Naive thymus-derived CD4-positive, alpha-beta T cell (primary cell): ENCODE measurements at regions not wholly inside any gene's neighbourhood (a gene's known extent, or its start where the extent isn't known, plus 50 kb on each side); places are given as distances from the start of the nearest gene placed in this dataset.
"Not testable (repeated sequence)": the region's sequence is repeated elsewhere in the genome, so short reads cannot be mapped to it uniquely, and the experiment has no call there.

Source experiments
- ATAC-seq: fragments of 150-1000 bp; cut with Tn5 transposase; 2 replicates; pipeline ENCODE4 v1.10.0; 2021; ENCODE audit warnings: mild to moderate bottlenecking, moderate library complexity
- CTCF ChIA-PET: fragments of 350-600 bp; sonication (Branson Sonifier 250); formaldehyde crosslinking; loops from one replicate; lab custom pipeline; 2021; ENCODE audit warnings: antibody characterized with exemption; lab: Charles Lee
- POLR2A ChIA-PET: fragments of 350-600 bp; sonication (Branson Sonifier 250); formaldehyde crosslinking; loops from one replicate; lab custom pipeline; 2021; ENCODE audit warnings: antibody characterized with exemption, inconsistent platforms; lab: Charles Lee
- DNase-seq, 9 donors: peaks; one replicate each; pipeline versions ENCODE4 v3.0.0 to v3.0.0-alpha.2; 2020 to 2022; ENCODE audit warnings: mixed read lengths in 1 of 9
- H3K27ac ChIP-seq: one replicate; pipeline ENCODE4 v1.7.0; 2013; ENCODE audit warnings: mild to moderate bottlenecking, low read depth, low read length, moderate library complexity
- H3K27me3 ChIP-seq, 2 donors: one replicate each; pipeline ENCODE4 v1.7.0; 2013; ENCODE audit warnings: low read length in 2 of 2, mild to moderate bottlenecking in 2 of 2, moderate library complexity in 2 of 2; ENCODE audit not compliant: control insufficient read depth in 2 of 2, insufficient read depth in 2 of 2
- H3K36me3 ChIP-seq, 3 experiments: 1 replicate in 2 of 3; 2 replicates in 1 of 3; pipeline ENCODE4 v1.7.0; 2013; ENCODE audit warnings: low read length in 3 of 3, mild to moderate bottlenecking in 3 of 3, moderate library complexity in 1 of 3; ENCODE audit not compliant: insufficient read depth in 3 of 3, control insufficient read depth in 2 of 3
- H3K4me1 ChIP-seq, 2 donors: one replicate each; pipeline ENCODE4 v1.7.0; 2013; ENCODE audit warnings: low read length in 2 of 2, mild to moderate bottlenecking in 2 of 2, moderate library complexity in 1 of 2; ENCODE audit not compliant: control insufficient read depth in 2 of 2, insufficient read depth in 2 of 2
- H3K4me3 ChIP-seq: 2 replicates; pipeline ENCODE4 v1.7.0; 2013; ENCODE audit warnings: mild to moderate bottlenecking, low read length
- H3K9me3 ChIP-seq, 3 experiments: 1 replicate in 2 of 3; 2 replicates in 1 of 3; pipeline ENCODE4 v1.7.0; 2013; ENCODE audit warnings: low read length in 3 of 3; ENCODE audit not compliant: control insufficient read depth in 2 of 3
- H3K27ac Mint-ChIP-seq, 9 donors: one replicate each; pipeline ENCODE4 v1.8.0; 2020 to 2022; ENCODE audit warnings: mixed read lengths in 9 of 9, mild to moderate bottlenecking in 8 of 9, moderate library complexity in 5 of 9, inconsistent platforms in 2 of 9
- H3K27me3 Mint-ChIP-seq, 5 donors: one replicate each; pipeline ENCODE4 v1.8.0; 2021 to 2022; ENCODE audit warnings: mixed read lengths in 5 of 5, mild to moderate bottlenecking in 1 of 5
- H3K36me3 Mint-ChIP-seq, 5 donors: one replicate each; pipeline ENCODE4 v1.8.0; 2020 to 2022; ENCODE audit warnings: mixed read lengths in 5 of 5, mild to moderate bottlenecking in 3 of 5, inconsistent platforms in 1 of 5
- H3K4me1 Mint-ChIP-seq, 7 donors: one replicate each; pipeline ENCODE4 v1.8.0; 2020 to 2022; ENCODE audit warnings: mixed read lengths in 7 of 7, mild to moderate bottlenecking in 3 of 7, inconsistent platforms in 1 of 7
- H3K4me3 Mint-ChIP-seq, 10 donors: one replicate each; pipeline ENCODE4 v1.8.0; 2020 to 2022; ENCODE audit warnings: mild to moderate bottlenecking in 10 of 10, mixed read lengths in 10 of 10, moderate library complexity in 6 of 10, inconsistent platforms in 2 of 10
- H3K9me3 Mint-ChIP-seq, 11 donors: one replicate each; pipeline ENCODE4 v1.8.0; 2020 to 2022; ENCODE audit warnings: mixed read lengths in 11 of 11, mild to moderate bottlenecking in 4 of 11, inconsistent platforms in 1 of 11, moderate library complexity in 1 of 11
- intact Hi-C, 2 donors: fragments of 100-400 bp; cut with micrococcal nuclease; formaldehyde crosslinking; loops; one replicate each; pipeline ENCODE4 v1.15.1; 2023

DNA sequence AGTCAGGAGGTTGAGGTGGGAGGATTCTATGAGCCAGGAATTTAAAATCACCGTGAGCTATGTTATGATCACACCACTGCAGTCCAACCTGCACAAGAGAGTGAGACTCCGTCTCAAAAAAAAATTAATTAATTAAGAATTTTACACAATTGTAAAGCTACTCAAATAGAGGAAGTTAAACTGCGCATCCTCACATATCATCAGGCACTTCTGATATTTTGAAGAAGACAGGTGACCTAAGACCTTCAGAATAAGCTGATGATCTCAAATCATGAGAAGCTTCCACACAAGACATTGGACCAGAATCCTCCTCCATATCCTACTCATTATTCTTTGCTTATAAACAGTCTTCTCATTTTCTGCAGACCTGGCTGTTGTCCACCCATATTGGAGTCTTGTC, 800.9 kb downstream of the TMEM121 start:
- ChIA-PET POLR2A (no interaction called here), CTCF (interaction anchor here (0.9 kb wide), 1 partner anchor 9 kb away, joined by 3 read pairs; no protein-coding TSS in a partner anchor)
- Mint-ChIP-seq H3K9me3 (no peaks in the 10 kb centered on the region), H3K4me3 (no peak overlapping the region), H3K4me1 (peaks cover 0 to 1% (median 0%) of the 10 kb centered on the region in 7 donors), H3K27ac (no peak overlapping the region), H3K36me3 (no peaks in the 10 kb centered on the region), H3K27me3 (peaks cover 15 to 41% (median 30%) of the 10 kb centered on the region in 5 donors)
- no peak for DNase-seq
- Histone ChIP-seq H3K4me3 (no peak overlapping the region), H3K27ac (no peak overlapping the region), H3K9me3 (no peaks in the 10 kb centered on the region), H3K4me1 (no peaks in the 10 kb centered on the region), H3K36me3 (no peaks in the 10 kb centered on the region), H3K27me3 (no peaks in the 10 kb centered on the region)
- intact Hi-C loops: loop anchor here in 1 of 2 donors (1.0 kb wide), 1 partner anchor 28 kb away; no protein-coding TSS in a partner anchor
- ATAC-seq: no peak

DNA sequence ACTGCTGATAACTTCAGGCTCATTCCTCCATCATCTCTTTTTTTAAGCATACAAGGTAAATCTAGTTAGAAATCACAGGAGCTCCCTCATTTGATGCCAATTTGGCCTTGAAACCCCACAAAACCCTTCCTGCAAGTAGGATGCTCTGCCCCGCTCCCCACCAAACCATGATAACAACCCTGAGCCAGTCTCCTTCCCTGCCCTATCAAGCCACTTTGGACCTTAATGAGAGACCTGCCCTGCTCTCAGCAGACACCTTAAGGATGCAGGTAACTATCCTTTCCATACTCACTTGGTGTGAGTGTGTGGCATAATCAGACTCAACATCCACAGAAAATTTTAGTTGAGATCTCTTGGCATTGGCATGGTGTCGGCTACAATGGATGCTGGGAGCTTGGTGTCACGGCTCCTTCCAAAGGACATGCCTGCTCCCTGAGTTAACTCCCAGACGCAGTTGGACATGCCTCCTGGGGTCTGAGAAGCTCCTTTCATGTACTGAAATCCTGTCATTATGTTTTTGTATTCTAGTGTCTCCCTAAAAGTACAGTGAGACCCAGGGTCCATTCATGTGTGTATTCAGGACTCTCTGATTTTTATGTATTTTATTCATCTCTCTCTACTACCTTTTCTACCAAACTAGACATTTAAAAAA, 801.4 kb downstream of the TMEM121 start:
- POLR2A ChIA-PET, H3K4me1 ChIP-seq, H3K9me3 Mint-ChIP-seq, H3K4me3 ChIP-seq, H3K4me1 Mint-ChIP-seq, ATAC-seq, H3K4me3 Mint-ChIP-seq, H3K27ac ChIP-seq, H3K27me3 ChIP-seq, H3K36me3 ChIP-seq, H3K9me3 ChIP-seq, H3K27ac Mint-ChIP-seq, DNase-seq, H3K36me3 Mint-ChIP-seq: not testable (repeated sequence)
- CTCF ChIA-PET: interaction anchor here (0.9 kb wide), 1 partner anchor 10 kb away, joined by 3 read pairs; no protein-coding TSS in a partner anchor
- H3K27me3 Mint-ChIP-seq: peaks cover 15 to 41% (median 28%) of the 10 kb centered on the region in 5 donors
- intact Hi-C loops: loop anchor here in 1 of 2 donors (1.0 kb wide), 1 partner anchor 27 kb away; no protein-coding TSS in a partner anchor

DNA sequence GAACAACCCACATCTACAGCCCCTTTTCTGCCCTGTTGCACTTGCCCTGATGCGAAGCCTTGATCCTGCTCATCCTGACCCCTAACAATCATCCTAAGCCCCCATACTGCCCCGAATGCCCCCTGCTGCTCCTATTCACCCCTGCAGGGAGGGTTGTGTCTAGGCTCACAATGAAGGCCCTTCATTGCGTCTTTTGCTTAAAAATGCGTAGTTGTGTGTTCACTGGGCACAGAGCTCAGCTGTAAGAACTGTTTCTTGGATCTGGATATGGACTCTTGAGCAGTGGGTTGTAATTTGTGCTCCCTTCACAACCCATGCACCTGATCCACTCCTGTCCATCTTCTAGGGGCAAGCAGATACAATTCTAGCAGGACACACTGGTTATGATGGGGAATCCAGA, 802.9 kb downstream of the TMEM121 start:
- intact Hi-C loops, POLR2A ChIA-PET, H3K27ac Mint-ChIP-seq, H3K4me3 ChIP-seq, H3K36me3 ChIP-seq, H3K4me3 Mint-ChIP-seq, H3K36me3 Mint-ChIP-seq, CTCF ChIA-PET, H3K9me3 ChIP-seq, H3K9me3 Mint-ChIP-seq, H3K27ac ChIP-seq, H3K4me1 Mint-ChIP-seq, H3K27me3 ChIP-seq, DNase-seq, ATAC-seq, H3K4me1 ChIP-seq: not testable (repeated sequence)
- peaks cover 9 to 51% (median 26%) of the 10 kb centered on the region in 5 donors for H3K27me3 Mint-ChIP-seq

DNA sequence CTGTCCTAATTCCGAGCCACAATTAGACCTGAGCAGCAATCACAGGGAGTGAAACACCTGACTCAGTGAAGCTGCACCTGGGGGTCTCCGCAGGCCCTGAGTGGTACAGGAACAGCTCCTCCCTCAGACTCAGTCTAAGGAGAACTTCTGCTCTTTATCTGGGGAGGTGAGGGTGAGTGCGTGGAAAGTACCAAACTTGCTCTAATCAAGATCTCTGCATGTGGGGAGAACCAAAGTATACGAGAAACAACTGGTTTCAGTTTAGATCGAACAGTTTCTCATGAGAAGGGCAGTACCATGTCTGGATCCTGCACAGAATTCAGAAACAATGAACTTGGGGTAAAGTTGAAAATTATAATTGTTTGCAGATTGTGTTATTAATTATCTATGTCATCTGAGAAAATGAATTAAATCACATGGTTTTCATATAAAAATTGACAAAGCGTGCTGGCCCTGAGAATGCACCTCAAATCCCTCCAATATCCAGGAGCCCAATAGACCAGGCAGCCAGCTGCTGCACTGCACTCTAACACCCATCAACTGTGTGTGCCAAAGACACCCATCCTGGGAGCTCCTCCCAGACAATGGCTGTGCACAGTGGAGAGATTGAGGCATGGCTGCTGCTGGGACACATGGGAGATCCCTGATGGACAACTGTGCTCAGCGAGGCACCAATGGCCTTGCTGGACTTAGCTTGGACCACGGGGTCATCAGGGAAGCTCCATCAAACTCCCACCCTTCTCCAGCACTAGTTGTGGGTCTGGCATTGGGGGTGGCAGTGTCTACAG, 803.8 kb downstream of the TMEM121 start:
- H3K36me3 Mint-ChIP-seq, H3K4me1 ChIP-seq, CTCF ChIA-PET, DNase-seq, H3K9me3 Mint-ChIP-seq, intact Hi-C loops, H3K9me3 ChIP-seq, H3K27ac Mint-ChIP-seq, H3K27me3 ChIP-seq, ATAC-seq, H3K4me3 Mint-ChIP-seq, H3K4me1 Mint-ChIP-seq, H3K4me3 ChIP-seq, POLR2A ChIA-PET, H3K27ac ChIP-seq, H3K36me3 ChIP-seq: not testable (repeated sequence)
- peaks cover 9 to 53% (median 26%) of the 10 kb centered on the region in 5 donors for H3K27me3 Mint-ChIP-seq

DNA sequence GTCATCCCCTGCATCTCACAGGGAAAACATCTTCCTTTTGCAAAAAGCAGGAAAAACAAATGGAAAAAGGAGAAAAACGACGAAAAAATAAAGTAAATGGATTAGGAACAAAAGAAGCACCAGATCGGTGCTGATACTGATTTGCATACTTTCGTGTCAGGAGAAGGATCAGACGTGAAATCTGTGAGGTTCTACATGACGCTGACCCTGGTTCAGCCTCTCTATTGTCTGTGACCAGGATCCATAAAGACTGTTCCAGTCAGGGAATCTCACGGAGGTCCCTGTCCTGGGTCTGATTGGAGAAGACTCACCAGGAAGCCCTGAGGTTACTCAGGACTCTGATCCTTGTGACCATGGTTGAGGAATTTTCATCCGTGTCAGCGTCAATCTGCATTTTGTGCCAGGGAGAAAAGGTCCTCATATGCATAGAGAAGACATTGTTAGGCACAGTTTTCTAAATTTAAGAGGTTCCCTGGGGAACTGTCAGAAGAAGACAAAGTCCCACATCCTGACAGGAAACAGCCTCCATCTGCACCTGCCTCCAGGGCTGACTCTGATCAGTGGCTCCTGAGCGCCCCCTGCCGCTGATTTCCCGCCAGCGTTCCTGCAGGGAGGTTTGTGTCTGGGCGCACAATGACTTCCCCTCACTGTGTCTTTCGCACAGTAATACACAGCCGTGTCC, 808.2 kb downstream of the TMEM121 start:
- H3K27ac Mint-ChIP-seq, H3K36me3 ChIP-seq, H3K36me3 Mint-ChIP-seq, H3K27me3 ChIP-seq, H3K27ac ChIP-seq, H3K9me3 Mint-ChIP-seq, H3K9me3 ChIP-seq, H3K4me1 ChIP-seq, H3K4me1 Mint-ChIP-seq, intact Hi-C loops, POLR2A ChIA-PET, H3K4me3 ChIP-seq, CTCF ChIA-PET: not testable (repeated sequence)
- peak overlapping the region in 1 of 10 donors; percentile 23 for H3K4me3 Mint-ChIP-seq
- DNase-seq (peak in 8 of 9 donors; percentile 48 to 93 (median 68)), ATAC-seq (peak; percentile 56)
- peaks cover 11 to 38% (median 17%) of the 10 kb centered on the region in 5 donors for H3K27me3 Mint-ChIP-seq

DNA sequence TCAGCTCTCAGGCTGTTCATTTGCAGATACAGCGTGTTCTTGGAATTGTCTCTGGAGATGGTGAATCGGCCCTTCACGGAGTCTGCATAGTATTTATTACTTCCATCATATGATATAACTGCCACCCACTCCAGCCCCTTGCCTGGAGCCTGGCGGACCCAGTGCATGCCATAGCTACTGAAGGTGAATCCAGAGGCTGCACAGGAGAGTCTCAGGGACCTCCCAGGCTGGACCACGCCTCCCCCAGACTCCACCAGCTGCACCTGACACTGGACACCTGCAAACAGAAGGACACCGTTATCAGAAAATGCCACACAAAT, 808.7 kb downstream of the TMEM121 start:
- H3K27ac Mint-ChIP-seq, H3K4me1 Mint-ChIP-seq, DNase-seq, H3K4me3 ChIP-seq, H3K27ac ChIP-seq, intact Hi-C loops, H3K4me1 ChIP-seq, H3K4me3 Mint-ChIP-seq, CTCF ChIA-PET, ATAC-seq, H3K27me3 ChIP-seq, H3K9me3 ChIP-seq, POLR2A ChIA-PET, H3K36me3 Mint-ChIP-seq, H3K36me3 ChIP-seq, H3K9me3 Mint-ChIP-seq: not testable (repeated sequence)
- peaks cover 10 to 43% (median 18%) of the 10 kb centered on the region in 5 donors for H3K27me3 Mint-ChIP-seq
